Stomach (tissue), 4 donors: ENCODE measurements at regions not wholly inside any gene's neighbourhood (a gene's known extent, or its start where the extent isn't known, plus 50 kb on each side); places are given as distances from the start of the nearest gene placed in this dataset.

Experiments used
- POLR2A ChIP-seq, 4 donors: fragments of 450-650 bp; IDR thresholded peaks; one replicate each; pipeline ENCODE4 v1.6.1; 2016; ENCODE audit warnings: antibody characterized with exemption in 4 of 4, control low read depth in 2 of 4, mild to moderate bottlenecking in 1 of 4, moderate library complexity in 1 of 4
- POLR2AphosphoS5 ChIP-seq, 3 donors: sonication (generic); formaldehyde crosslinking; IDR thresholded peaks; one replicate each; pipeline ENCODE4 v1.6.1; 2016; ENCODE audit warnings: antibody characterized with exemption in 3 of 3
- TF ChIP-seq, protein P1 (sequence below), 7 experiments: fragments of 450-650 bp in 4 of 7; fragments of 200-600 bp in 3 of 7; sonication (generic) in 3 of 7; IDR thresholded peaks; one replicate each; pipeline ENCODE4 v1.5.1; 2016 to 2019; ENCODE audit warnings: antibody characterized with exemption in 7 of 7, control low read depth in 2 of 7, mild to moderate bottlenecking in 1 of 7

DNA sequence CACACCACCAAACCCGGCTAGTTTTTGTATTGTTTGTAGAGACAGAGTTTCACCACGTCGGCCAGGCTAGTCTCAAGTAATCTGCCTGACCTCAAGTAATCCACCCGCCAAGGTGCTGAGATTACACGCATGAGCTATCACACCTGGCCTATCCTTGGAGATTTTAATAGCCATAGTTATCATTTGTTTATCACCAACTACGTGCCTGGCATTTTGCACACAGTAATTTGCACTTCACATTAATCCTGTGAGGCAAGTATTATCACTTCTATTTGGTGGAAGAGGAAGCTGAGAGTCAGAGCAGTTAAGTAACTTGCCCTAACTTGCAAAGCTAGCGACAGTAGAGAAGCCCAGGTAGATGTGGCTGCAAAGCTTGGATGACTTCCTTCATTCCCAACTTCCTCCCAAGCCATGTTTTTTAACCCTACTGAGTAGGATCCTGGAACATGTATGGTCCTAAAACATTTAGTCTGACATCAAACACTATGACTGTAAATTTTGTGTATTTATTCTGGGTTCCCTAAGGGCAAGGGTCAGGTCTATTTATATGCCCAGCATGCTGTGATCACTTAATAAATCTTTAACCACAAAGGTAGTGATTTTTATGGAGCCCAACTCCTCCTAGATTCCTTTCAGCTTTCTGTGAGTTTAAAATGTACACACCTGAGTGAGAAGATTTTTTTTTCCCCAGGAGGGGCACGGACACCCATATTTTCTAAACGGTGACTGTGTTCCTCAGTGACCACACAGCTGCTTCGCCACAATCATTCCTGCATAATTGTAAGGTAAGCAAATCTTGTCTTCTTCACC, 100.2 kb upstream of the RAI14 start:
- TF ChIP-seq, protein P1, sequence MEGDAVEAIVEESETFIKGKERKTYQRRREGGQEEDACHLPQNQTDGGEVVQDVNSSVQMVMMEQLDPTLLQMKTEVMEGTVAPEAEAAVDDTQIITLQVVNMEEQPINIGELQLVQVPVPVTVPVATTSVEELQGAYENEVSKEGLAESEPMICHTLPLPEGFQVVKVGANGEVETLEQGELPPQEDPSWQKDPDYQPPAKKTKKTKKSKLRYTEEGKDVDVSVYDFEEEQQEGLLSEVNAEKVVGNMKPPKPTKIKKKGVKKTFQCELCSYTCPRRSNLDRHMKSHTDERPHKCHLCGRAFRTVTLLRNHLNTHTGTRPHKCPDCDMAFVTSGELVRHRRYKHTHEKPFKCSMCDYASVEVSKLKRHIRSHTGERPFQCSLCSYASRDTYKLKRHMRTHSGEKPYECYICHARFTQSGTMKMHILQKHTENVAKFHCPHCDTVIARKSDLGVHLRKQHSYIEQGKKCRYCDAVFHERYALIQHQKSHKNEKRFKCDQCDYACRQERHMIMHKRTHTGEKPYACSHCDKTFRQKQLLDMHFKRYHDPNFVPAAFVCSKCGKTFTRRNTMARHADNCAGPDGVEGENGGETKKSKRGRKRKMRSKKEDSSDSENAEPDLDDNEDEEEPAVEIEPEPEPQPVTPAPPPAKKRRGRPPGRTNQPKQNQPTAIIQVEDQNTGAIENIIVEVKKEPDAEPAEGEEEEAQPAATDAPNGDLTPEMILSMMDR (IDR thresholded peaks at IDR 0.05): no peak
- TF ChIP-seq POLR2AphosphoS5 (IDR thresholded peaks at IDR 0.05) (no peak), POLR2A (IDR thresholded peaks at IDR 0.05) (no peak)
